CD4-positive, alpha-beta T cell treated with Interleukin-2 at 100 ng/mL for 4 hours (primary cell): ENCODE measurements at regions not wholly inside any gene's neighbourhood (a gene's known extent, or its start where the extent isn't known, plus 50 kb on each side); places are given as distances from the start of the nearest gene placed in this dataset.
A peak's percentile ranks its signal among the peaks of the same experiment; 100 is the strongest.

Source experiments
- DNase-seq: peaks from one replicate; pipeline ENCODE4 v3.0.0-alpha.2; 2020; ENCODE audit warnings: low spot score

DNA sequence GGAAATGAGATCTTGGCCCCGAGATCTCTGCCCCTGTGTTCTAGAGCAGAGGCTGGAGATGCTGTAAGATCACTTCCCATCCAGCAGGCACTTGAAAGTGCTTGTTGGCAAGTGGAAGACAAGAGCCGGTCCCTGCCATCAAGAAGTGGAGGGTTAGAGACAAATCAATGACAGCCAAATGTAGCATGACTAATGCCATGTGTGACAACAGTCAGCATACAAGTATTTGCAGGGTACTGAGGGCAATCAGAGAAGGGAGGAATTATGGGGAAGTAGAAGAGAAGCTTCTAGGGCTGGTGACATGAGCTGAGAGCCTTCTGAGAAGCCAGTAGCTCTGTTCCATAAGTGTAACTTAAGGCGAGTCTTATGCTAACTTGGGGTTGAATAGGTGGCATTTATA lies 58.6 kb downstream of the TMEM17 start:
- no peak for DNase-seq

DNA sequence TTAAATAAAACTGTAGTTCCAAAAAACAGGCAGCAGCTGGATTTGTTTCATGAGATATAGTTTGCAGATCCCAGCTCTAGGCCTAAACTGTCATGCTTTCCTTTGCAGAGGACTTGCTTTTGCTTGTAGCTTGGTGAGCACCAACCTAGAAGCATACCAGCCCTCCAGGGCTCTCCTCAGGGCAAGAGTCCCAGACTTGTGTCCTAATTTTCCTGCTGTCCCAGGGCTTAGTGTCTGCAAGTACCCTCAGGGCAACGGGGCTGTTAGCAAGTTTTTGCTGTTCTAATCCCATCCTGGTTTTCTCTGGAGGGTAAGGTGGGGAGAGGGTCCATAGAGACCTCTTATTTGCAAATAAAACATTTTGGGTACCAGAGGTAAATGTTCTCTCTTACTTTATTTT lies 59.5 kb downstream of the TMEM17 start:
- no peak for DNase-seq

DNA sequence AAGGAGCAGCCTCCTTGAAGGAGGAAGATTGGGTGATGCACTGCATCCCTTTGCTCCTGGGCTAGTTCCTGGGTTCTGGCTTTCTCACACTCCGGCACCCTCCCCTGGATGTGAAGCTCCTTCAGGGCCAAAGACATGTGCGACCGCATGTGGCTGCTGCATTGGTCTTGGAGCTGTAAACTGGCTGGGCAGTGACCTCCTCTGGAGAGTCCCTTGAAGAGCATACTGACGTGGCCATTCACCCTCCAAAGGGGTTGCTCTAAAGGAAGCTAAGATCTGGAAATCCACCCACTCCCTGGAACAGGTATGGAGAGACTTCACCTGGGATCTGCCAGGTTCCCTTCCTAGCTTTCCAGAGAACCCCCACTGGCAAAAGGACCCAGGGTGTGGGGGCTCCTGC lies 62.1 kb downstream of the TMEM17 start:
- DNase-seq = no peak

GRCh38 chr2:62443471-62443870 lies 62.5 kb downstream of the TMEM17 start:
- no peak for DNase-seq

DNA sequence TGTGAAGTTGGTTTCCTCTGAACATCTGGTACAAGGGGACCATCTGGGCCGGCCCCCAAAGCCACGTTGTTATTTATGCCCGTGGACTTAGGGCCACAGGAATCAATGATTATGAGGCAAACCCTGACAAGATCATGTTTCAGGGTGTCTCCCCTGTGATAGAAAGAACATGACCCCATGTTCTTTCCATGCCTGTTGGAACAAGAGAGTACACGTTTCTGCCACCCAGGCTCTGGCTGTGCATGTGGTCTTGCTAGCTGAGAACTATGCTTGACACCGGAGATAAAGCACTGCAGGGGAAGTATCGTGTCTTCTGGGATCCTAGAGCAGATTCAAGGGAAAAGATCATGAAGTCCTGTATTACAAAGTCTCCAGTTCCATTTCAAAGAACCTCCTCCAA lies 64.2 kb downstream of the TMEM17 start:
- DNase-seq = no peak

- DNase-seq = no peak
These were observed 64.6 kb downstream of the TMEM17 start for GRCh38 chr2:62441421-62441820.

DNA sequence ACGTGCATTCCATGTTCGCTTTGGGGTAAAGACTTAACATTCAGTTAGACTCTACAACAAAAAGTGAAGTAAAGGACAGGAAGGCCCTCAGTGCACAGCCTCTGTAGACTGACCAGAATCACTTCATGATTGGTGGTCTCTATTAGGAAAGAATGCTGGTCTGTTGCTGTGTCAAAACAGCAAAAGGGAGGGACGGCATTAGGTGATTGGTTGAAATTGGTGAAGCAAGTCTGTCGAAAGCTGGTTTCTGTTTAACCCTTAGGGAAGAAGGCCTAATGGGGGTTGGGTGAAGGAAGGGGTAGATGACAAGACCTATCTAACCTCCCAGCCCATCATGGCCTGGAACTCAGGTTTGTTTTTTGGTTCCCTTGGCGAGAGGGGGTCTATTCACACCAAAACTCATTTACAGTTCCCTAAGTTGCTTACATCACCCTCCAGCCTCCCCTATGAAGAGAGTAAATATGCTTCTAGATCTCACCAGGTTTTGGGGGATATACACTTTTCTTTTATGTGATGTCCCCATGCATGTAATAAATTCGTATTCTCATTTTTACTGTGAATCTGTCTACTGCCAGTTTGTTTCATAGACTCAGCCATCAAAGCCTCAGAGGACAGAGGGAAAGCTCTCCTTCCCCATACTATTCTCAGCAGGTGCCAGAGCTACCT lies 65.6 kb downstream of the TMEM17 start:
- no peak for DNase-seq

GRCh38 chr2:62439425-62439824 lies 66.6 kb downstream of the TMEM17 start:
- no peak for DNase-seq

DNA sequence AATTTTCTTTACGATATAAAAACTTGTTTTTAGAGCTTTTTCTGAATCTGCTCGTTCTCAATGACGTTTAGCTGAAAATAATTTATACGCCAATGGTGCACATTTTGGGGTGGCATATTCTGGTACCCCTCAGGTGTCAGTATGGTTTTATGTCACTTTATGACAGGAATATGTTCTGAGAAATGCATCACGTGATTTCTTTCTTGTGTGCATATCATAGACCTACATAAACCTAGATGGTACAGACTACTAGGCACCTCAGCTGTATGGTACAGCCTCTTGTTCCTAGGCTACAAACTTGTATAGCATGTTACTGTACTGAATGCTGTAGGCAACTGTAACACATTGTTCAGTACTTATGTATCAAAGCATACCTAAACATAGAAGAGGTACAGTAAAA lies 68.2 kb downstream of the TMEM17 start:
- DNase-seq = no peak

GRCh38 chr2:62435720-62436119 lies 70.3 kb downstream of the TMEM17 start:
- no peak for DNase-seq

DNA sequence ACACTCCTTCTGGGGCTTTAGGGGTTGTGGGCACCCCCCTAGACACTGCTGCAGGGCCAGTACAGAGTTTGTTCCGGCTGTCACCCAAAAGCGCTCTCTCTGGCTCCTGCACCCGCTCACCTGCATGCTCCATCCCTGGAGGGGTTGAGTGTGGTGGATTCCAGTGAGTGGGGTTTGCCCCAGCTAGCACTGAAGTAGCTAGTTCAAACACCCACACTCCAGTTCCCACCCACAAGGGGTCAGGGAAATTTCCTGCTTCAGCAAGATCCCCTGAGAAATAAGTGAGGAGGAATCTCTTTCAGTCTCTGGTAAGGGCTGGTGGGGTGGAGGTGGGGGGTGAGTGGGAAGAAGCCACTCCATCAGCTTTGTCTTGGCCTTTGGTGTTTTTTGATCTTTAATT lies 73.6 kb downstream of the TMEM17 start:
- no peak for DNase-seq

DNA sequence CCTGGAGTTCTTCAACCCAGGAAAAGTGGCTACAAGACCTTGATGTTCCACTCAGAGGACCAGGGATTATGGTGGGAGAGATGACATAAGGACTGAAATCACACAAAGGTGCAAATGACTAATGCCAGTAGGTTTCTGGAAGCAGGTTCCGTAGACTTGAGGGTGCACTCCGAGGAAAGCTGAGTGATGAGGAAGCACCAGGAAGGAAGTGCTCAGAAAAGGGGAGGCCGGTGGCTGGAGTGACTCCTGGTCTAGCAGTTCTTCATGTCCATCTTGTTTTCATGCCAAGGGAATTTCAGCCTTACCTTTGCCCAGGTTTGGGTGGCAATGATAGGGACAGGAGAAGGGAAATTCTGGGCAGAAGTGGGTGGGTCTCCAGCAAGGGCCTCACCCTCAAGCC lies 74.5 kb downstream of the TMEM17 start:
- DNase-seq = no peak

DNA sequence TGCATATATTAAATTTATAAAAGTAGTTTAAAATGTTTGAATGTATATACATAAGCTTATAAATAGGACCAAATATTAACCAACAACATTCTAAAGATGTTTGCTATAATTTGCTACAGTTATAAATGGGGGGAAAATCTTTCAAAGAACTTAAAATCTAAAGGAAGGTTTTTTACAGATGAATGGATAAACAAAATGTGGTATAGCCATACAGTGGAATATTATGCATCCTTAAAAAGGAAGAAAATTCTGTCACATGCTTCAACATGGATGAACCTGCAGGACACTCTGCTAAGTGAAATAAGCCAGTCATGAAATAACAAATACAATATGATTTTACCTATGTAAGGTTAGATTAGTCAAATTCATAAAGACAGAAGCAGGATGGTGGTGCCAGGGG lies 75.8 kb downstream of the TMEM17 start:
- DNase-seq = no peak

GRCh38 chr2:62427146-62427545 lies 78.8 kb downstream of the TMEM17 start:
- no peak for DNase-seq

- no peak for DNase-seq
These were observed 79.7 kb downstream of the TMEM17 start for GRCh38 chr2:62426154-62426912.

DNA sequence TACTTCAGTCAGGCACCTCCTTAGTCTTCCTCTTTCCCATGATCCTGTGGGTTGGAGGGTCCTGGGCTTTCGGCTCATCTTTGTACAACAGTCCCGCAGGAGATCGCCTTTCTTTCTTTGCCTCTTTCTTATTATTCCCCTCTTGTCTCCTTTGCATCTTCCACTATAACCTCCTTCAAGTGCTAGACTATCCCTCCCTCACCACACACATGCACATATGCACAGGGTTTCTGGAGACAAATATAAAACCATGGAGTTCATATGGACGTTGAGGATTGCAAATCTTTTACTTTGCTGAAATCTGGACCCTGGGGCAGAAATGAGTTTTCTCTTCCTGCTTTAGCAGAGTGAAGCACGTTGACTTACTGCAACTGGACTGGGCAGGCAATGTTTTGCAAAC lies 80.3 kb downstream of the TMEM17 start:
- no peak for DNase-seq

DNA sequence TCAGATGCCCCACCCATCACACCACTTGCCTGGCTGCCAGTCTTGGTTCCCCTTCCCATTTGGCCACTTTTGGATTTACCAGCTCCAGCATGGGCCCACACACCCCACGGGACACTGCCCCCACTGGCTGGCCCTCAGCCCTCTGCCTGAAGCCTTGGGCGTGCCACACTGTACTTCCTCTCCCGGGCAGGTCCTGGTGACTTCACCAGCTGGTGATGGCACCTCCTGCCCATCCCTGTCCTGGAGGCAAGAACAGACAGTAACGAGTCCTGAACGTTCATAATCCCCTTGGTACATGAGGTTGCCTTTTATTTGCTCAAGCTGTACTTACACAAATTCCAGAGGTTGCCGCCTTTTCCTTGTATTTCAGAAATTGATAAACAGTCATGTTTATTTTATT lies 81.1 kb downstream of the TMEM17 start:
- DNase-seq = no peak

- no peak for DNase-seq
These were observed 82.0 kb downstream of the TMEM17 start for GRCh38 chr2:62423883-62424458.

DNA sequence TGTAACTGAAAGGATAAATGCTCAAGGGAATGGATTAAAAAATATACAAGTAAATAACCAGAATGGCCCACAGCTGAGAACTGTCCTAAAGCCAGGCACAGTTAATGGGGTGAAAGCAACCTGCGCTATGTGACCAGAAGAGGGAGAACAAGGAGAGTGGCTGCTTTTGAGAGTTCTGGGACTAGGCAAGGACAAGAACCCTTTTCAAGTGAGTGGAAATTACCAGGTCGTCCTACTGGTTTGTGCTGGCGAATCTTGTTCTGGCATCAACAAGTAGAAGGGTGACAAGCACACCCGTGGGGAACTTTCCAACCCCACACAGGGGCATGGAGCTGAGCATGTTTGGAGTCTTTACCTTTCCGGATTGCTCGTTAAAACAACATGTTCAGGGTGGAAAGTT lies 82.8 kb downstream of the TMEM17 start:
- no peak for DNase-seq

- no peak for DNase-seq
These were observed 90.5 kb downstream of the TMEM17 start for GRCh38 chr2:62415518-62415917.

- peak; percentile 2 for DNase-seq
These were observed 91.0 kb downstream of the TMEM17 start for GRCh38 chr2:62415019-62415431.

DNA sequence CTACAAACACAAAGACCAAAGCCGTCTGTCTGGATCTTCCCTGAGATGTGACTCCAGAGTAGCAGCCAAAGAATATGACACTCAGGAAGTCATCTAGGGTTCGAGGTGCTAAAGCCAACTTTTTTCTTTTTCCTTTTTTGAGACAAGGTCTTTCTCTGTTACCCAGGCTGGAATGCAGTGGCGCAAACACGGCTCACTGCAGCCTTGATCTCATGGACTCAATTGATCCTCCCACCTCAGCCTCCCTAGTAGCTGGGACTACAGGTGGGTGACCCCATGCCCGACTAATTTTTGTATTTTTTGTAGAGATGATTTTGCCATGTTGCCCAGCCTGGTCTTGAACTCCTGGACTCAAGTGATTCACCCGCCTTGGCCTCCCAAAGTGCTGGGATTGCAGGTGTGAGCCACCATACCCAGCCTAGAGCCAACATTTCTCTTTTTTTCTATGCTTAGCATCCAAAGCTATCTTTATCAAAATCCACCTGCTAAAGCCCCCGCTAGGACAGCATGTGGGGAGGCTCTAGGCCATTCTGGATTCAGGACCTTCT lies 92.8 kb downstream of the TMEM17 start:
- no peak for DNase-seq

DNA sequence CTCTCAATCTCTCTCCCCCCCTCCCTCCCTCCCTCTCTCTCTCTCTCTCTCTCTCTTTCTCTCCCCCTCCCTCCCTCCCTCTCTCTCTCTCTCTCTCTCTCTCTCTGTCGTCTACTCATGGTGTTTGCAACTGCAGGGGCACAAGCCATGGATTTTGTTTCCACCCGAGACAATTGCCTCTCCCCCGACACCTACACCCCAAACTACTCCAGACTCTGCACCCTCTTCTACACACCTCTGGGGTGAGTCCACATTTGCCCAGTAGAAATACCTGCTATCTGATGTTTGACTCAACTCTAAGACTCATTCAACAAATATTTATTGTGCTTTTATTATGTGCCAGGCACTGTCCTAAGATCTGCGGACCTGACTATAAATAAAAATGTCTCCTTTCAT lies 93.7 kb downstream of the TMEM17 start:
- DNase-seq = no peak
